Progenitor cell of endocrine pancreas (in vitro differentiated cells): ENCODE measurements at regions not wholly inside any gene's neighbourhood (a gene's known extent, or its start where the extent isn't known, plus 50 kb on each side); places are given as distances from the start of the nearest gene placed in this dataset.

Source experiments
- DNase-seq: peaks from one replicate; pipeline ENCODE4 v3.0.0; 2021; ENCODE audit warnings: low spot score; ENCODE audit not compliant: unreplicated experiment
- H3K27ac Mint-ChIP-seq: 2 replicates; pipeline ENCODE4 v1.8.0; 2021; ENCODE audit warnings: mild to moderate bottlenecking, moderate library complexity, mixed read lengths
- H3K27me3 Mint-ChIP-seq: 2 replicates; pipeline ENCODE4 v1.8.0; 2021; ENCODE audit warnings: mixed read lengths
- H3K36me3 Mint-ChIP-seq: 2 replicates; pipeline ENCODE4 v1.8.0; 2022; ENCODE audit warnings: mixed read lengths; ENCODE audit not compliant: insufficient read depth
- H3K4me1 Mint-ChIP-seq: 2 replicates; pipeline ENCODE4 v1.8.0; 2021; ENCODE audit warnings: low read depth, mixed read lengths
- H3K4me3 Mint-ChIP-seq: 2 replicates; pipeline ENCODE4 v1.8.0; 2021; ENCODE audit warnings: low read depth, mild to moderate bottlenecking, moderate library complexity, mixed read lengths
- H3K9me3 Mint-ChIP-seq: 2 replicates; pipeline ENCODE4 v1.8.0; 2021; ENCODE audit warnings: low read depth, mixed read lengths
- TF ChIP-seq, protein P1 (sequence below): fragments of 200-600 bp; sonication (generic); IDR thresholded peaks from one replicate; pipeline ENCODE4 v1.5.0; 2021; ENCODE audit warnings: antibody characterized with exemption, mild to moderate bottlenecking; ENCODE audit not compliant: unreplicated experiment

DNA sequence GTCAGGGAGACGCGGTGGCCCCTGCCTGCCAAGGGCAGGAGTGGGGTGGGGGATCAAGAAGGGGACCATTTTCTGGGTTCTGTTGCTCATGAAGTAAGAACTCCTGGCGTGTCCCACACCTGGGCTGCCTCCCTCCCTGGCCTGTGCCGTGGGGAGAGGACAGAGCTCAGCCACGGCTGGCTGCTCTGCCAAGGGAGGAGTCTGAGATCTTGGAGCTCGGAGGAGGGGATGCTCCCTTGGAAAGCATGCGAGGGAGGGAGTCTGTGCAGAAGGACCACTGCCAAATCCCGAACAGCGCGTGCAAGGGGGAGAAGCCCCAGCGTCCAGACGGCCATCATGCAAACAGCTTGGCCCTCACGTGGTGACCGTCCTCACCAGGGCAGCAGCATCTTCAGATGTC is 64.2 kb upstream of the ZNF469 start:
- Mint-ChIP-seq H3K4me3 (no peak overlapping the region), H3K4me1 (peaks cover 2% of the 10 kb centered on the region), H3K9me3 (no peaks in the 10 kb centered on the region), H3K27me3 (peaks cover 9% of the 10 kb centered on the region), H3K36me3 (no peaks in the 10 kb centered on the region), H3K27ac (no peak overlapping the region)
- no peak for DNase-seq
- TF ChIP-seq, protein P1, sequence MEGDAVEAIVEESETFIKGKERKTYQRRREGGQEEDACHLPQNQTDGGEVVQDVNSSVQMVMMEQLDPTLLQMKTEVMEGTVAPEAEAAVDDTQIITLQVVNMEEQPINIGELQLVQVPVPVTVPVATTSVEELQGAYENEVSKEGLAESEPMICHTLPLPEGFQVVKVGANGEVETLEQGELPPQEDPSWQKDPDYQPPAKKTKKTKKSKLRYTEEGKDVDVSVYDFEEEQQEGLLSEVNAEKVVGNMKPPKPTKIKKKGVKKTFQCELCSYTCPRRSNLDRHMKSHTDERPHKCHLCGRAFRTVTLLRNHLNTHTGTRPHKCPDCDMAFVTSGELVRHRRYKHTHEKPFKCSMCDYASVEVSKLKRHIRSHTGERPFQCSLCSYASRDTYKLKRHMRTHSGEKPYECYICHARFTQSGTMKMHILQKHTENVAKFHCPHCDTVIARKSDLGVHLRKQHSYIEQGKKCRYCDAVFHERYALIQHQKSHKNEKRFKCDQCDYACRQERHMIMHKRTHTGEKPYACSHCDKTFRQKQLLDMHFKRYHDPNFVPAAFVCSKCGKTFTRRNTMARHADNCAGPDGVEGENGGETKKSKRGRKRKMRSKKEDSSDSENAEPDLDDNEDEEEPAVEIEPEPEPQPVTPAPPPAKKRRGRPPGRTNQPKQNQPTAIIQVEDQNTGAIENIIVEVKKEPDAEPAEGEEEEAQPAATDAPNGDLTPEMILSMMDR, result no peak

DNA sequence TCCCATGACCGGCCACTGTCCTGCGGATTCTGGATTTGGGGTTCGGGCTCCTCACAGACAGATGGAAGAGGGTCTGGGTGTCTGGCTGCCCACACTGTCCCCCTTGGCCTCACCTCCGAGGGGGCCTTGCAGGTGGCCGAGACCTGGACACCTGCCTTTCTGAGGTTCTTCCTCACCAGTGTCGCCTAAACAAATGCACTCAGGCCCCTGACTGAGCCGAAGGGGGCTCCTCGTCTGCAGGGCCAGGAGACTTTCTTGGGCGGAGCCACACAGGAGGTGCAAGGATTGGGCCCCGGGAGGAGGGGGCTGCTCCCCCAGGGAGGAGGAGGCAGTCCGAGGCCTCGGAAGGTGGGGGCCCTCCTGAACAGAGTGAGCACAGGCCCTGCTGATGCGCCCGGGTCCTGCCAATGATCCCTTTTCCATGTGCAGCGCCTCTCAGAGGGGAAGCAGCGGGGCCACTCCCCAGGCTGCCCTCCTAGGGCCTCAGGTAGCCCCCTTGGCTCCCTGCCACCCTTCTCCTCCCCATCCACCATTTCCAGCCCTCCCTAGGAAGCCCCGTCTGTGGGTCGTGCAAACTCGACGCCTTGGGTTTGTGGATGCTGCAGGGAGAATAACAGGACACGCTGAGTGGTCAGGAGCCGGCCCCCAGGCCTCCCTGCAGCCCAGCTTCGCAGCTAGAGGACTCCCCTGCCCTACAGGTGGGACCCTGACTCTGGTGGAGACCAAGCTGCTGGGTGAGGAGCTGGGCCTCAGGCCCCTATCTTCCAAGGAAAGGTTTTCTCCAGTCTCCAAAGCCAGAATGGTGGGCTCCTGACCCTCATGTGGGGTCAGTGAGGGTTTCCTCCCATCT is 63.4 kb upstream of the ZNF469 start:
- peaks cover 2% of the 10 kb centered on the region for H3K4me1 Mint-ChIP-seq
- no peaks in the 10 kb centered on the region for H3K36me3 Mint-ChIP-seq
- TF ChIP-seq, protein P1, result no peak
- no peak overlapping the region for H3K4me3 Mint-ChIP-seq
- H3K27ac Mint-ChIP-seq, result no peak overlapping the region
- peaks cover 5% of the 10 kb centered on the region for H3K27me3 Mint-ChIP-seq
- no peaks in the 10 kb centered on the region for H3K9me3 Mint-ChIP-seq
- DNase-seq, result no peak

DNA sequence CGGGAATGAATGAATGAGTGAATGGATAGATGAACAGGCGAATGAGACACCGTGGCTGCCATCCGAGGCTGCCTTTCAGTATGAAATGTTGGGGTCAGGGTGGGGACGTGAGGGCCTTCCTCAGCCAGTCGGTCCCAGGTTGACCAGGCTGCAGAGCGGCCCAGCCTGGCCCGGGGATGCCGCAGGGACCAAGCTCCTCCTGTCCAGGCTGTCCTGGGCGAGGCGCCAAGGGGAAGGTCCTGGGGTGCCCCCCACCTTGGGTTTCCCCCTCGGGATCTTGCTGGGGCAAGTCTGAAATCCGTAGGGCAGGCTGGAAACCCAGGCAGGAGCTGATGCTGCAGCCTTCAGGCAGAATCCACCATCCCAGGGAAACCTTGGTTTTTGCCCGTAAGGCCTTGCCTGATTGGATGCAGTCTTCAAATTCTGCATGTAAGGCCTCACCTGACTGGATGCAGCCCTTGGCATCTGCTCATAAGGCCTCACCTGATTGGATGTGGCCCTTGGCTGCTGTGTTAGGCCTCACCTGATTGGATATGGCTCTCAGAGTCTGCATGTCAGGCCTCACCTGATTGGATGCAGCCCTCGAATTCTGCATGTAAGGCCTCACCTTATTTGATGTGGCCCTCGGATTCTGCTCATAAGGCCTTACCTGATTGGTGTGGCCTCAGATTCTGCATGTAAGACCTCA is 61.7 kb upstream of the ZNF469 start:
- Mint-ChIP-seq H3K27ac (no peak overlapping the region), H3K4me3 (no peak overlapping the region), H3K9me3 (no peaks in the 10 kb centered on the region), H3K4me1 (peaks cover 2% of the 10 kb centered on the region), H3K36me3 (no peaks in the 10 kb centered on the region), H3K27me3 (peaks cover 10% of the 10 kb centered on the region)
- no peak for DNase-seq
- TF ChIP-seq, protein P1, result no peak

DNA sequence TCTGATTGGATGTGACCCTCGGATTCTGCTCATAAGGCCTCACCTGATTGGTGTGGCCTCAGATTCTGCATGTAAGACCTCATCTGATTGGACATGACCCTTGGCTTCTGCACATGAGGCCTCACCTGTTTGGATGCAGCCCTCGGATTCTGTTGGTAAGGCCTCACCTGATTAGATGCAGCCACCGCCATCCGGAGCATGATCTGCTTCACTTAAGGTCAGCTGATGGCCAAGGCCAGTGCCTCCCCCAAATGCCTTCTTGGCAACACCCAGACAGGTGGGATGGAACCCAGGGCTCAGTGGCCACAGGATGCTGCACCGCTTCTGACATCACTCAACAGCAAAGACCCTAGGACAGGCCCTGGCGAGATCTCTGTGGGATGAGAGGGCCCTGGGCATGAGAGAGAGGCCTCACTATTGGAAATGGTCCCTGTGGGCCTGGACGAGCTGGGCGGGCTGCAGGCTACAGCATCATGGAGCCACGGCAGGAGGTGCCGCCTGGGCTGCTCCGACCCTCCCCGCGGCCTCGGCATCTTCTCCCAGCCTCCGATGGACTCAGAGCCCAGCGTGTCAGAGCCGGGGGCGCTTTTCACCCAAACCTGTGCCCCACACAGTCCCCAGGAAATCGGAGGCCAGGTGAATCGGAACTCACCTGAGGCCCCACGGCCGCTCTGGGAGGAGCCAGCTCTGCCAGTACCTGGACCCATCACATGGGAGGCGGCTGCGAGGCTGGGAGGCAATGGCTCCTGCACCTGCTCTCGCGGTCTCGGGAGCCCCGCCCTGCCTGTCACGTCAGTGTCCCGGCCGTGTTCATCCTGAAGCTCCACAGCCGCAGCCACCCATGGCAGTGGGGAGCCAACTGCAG is 60.9 kb upstream of the ZNF469 start:
- Mint-ChIP-seq H3K4me3 (no peak overlapping the region), H3K36me3 (no peaks in the 10 kb centered on the region), H3K27ac (no peak overlapping the region), H3K27me3 (peaks cover 12% of the 10 kb centered on the region), H3K4me1 (peaks cover 2% of the 10 kb centered on the region), H3K9me3 (no peaks in the 10 kb centered on the region)
- DNase-seq, result no peak
- TF ChIP-seq, protein P1, result no peak

DNA sequence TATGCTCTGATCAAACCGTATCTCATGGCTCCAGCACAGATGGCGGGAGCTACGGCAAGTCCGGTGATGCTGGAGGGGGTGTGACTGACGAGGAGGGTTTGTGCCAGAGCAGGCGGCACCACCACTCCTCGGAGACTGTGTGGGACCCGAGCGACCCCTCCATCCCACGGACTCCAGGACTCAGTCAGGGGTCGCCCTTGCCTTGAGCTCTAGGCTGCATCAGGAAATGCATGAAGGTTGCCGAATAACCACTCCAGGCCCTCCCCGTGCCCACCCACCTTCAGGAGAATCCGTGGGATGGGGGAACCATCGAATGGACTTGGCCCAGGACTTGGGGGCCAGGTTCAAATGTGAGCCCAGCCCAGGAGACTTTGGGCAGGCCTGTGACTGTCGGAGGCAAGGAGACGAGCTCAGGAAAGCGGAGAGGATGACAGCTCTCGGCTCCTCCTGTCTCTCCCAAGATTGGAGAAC is 60.2 kb upstream of the ZNF469 start:
- Mint-ChIP-seq H3K4me3 (no peak overlapping the region), H3K27me3 (peaks cover 10% of the 10 kb centered on the region), H3K9me3 (no peaks in the 10 kb centered on the region), H3K27ac (no peak overlapping the region), H3K4me1 (peaks cover under 1% of the 10 kb centered on the region), H3K36me3 (no peaks in the 10 kb centered on the region)
- TF ChIP-seq, protein P1, result no peak
- no peak for DNase-seq
